Neuronal stem cell (in vitro differentiated cells): ENCODE measurements at regions not wholly inside any gene's neighbourhood (a gene's known extent, or its start where the extent isn't known, plus 50 kb on each side); places are given as distances from the start of the nearest gene placed in this dataset.

Experiments used
- DNase-seq: peaks from one replicate; pipeline ENCODE4 v3.0.0-alpha.2; 2013; ENCODE audit warnings: low spot score
- H2AFZ ChIP-seq: one replicate; pipeline ENCODE4 v1.6.1; 2013; ENCODE audit warnings: mild to moderate bottlenecking, low read length, inconsistent platforms
- H2AK5ac ChIP-seq: 2 replicates; pipeline ENCODE4 v1.6.1; 2013; ENCODE audit warnings: low read depth, mild to moderate bottlenecking, inconsistent platforms, low read length, moderate library complexity, mixed read lengths
- H2BK120ac ChIP-seq: 2 replicates; pipeline ENCODE4 v1.6.1; 2013; ENCODE audit warnings: low read depth, mild to moderate bottlenecking, inconsistent platforms, low read length, moderate library complexity, mixed read lengths
- H2BK12ac ChIP-seq: one replicate; pipeline ENCODE4 v1.6.1; 2013; ENCODE audit warnings: low read length, inconsistent platforms
- H2BK15ac ChIP-seq: 2 replicates; pipeline ENCODE4 v1.6.1; 2013; ENCODE audit warnings: mild to moderate bottlenecking, low read length, inconsistent platforms, mixed read lengths
- H2BK5ac ChIP-seq: one replicate; pipeline ENCODE4 v1.6.1; 2013; ENCODE audit warnings: inconsistent platforms, mild to moderate bottlenecking, low read length, moderate library complexity
- H3K14ac ChIP-seq: one replicate; pipeline ENCODE4 v1.6.1; 2013; ENCODE audit warnings: low read length, inconsistent platforms
- H3K18ac ChIP-seq: 2 replicates; pipeline ENCODE4 v1.6.1; 2013; ENCODE audit warnings: low read length, inconsistent platforms
- H3K23ac ChIP-seq: 2 replicates; pipeline ENCODE4 v1.6.1; 2013; ENCODE audit warnings: low read depth, mild to moderate bottlenecking, mixed read lengths, low read length, inconsistent platforms; ENCODE audit not compliant: poor library complexity
- H3K27ac ChIP-seq: replicated peaks from 3 replicates; pipeline ENCODE4 v1.5.1; 2013; ENCODE audit warnings: low read length, inconsistent platforms
- H3K27me3 ChIP-seq, 3 experiments: 2 replicates each; pipeline ENCODE4 v1.6.1; 2013; ENCODE audit warnings: low read length in 3 of 3, mild to moderate bottlenecking in 2 of 3, inconsistent platforms in 1 of 3, low read depth in 1 of 3, mixed read lengths in 1 of 3, moderate library complexity in 1 of 3; ENCODE audit not compliant: control insufficient read depth in 3 of 3, insufficient read depth in 3 of 3
- H3K36me3 ChIP-seq, 2 donors: replicated peaks in 1 of 2; 2 replicates each; pipeline ENCODE4 v1.6.1; 2013; ENCODE audit warnings: low read length in 2 of 2; ENCODE audit not compliant: control insufficient read depth in 2 of 2, insufficient read depth in 2 of 2
- H3K4ac ChIP-seq: 2 replicates; pipeline ENCODE4 v1.6.1; 2013; ENCODE audit warnings: inconsistent platforms, mild to moderate bottlenecking, low read length, moderate library complexity
- H3K4me1 ChIP-seq, 2 donors: 1 replicate in 1 of 2; 2 replicates in 1 of 2; pipeline ENCODE4 v1.6.1; 2013; ENCODE audit warnings: low read length in 2 of 2, low read depth in 1 of 2; ENCODE audit not compliant: control insufficient read depth in 2 of 2, insufficient read depth in 1 of 2
- H3K4me2 ChIP-seq: one replicate; pipeline ENCODE4 v1.6.1; 2013; ENCODE audit warnings: mild to moderate bottlenecking, low read length, inconsistent platforms; ENCODE audit not compliant: insufficient read depth, poor library complexity, severe bottlenecking
- H3K4me3 ChIP-seq, 2 donors: 2 replicates each; pipeline ENCODE4 v1.5.1; 2013; ENCODE audit warnings: low read length in 2 of 2, mild to moderate bottlenecking in 2 of 2, inconsistent platforms in 1 of 2, moderate library complexity in 1 of 2
- H3K79me1 ChIP-seq: one replicate; pipeline ENCODE4 v1.6.1; 2013; ENCODE audit warnings: low read depth, mild to moderate bottlenecking, inconsistent platforms, low read length, moderate library complexity
- H3K9ac ChIP-seq: one replicate; pipeline ENCODE4 v1.6.1; 2013; ENCODE audit warnings: mild to moderate bottlenecking, low read depth, low read length, inconsistent platforms; ENCODE audit not compliant: poor library complexity
- H3K9me3 ChIP-seq, 2 donors: replicated peaks in 1 of 2; 2 replicates each; pipeline versions ENCODE3 to v1.6.1; 2013; ENCODE audit warnings: low read length in 2 of 2, mild to moderate bottlenecking in 2 of 2, inconsistent platforms in 1 of 2, low read depth in 1 of 2, mixed read lengths in 1 of 2, moderate library complexity in 1 of 2; ENCODE audit not compliant: control insufficient read depth in 2 of 2, insufficient read depth in 1 of 2
- H4K8ac ChIP-seq: one replicate; pipeline ENCODE4 v1.6.1; 2013; ENCODE audit warnings: low read depth, mild to moderate bottlenecking, inconsistent platforms, low read length, moderate library complexity
- H4K91ac ChIP-seq: one replicate; pipeline ENCODE4 v1.6.1; 2013; ENCODE audit warnings: low read length, low read depth, mild to moderate bottlenecking, inconsistent platforms; ENCODE audit not compliant: poor library complexity
- WGBS, 2 donors: extraction: QIAGEN DNeasy Blood & Tissue Kit; methylation state at CpG; one replicate each; pipeline ENCODE4 v1.1.7; 2013; ENCODE audit warnings: missing lambda C conversion rate in 2 of 2, mixed read lengths in 1 of 2; ENCODE audit not compliant: insufficient read length in 2 of 2, insufficient replicate concordance in 1 of 2; ENCODE audit errors: extremely low coverage in 2 of 2; 5-methylcytosine and 5-hydroxymethylcytosine counted together

DNA sequence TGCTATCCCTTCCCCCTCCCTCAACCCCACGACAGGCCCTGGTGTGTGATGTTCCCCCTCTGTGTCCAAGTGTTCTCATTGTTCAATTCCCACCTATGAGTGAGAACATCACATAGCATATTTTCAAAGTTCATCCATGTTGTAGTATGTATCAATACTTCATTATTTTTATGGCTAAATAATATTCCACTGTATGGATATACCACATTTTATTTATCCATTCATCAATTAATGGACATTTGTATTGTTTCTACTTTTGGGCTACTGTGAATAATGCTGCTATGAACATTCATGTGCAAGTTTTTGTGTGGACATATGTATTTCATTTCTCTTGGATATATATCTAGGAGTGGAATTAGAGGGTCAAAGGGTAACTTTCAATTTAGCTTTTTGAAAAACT is 58.7 kb upstream of the ARMC2 start:
- no peak overlapping the region for H2BK15ac ChIP-seq
- H2BK5ac ChIP-seq, result no peak overlapping the region
- no peak overlapping the region for H3K27ac ChIP-seq
- H4K91ac ChIP-seq, result no peak overlapping the region
- H3K4me3 ChIP-seq, result no peak overlapping the region
- no peak overlapping the region for H2BK120ac ChIP-seq
- H2AFZ ChIP-seq, result no peak overlapping the region
- no peak overlapping the region for H2AK5ac ChIP-seq
- no peak overlapping the region for H3K14ac ChIP-seq
- no peak overlapping the region for H2BK12ac ChIP-seq
- WGBS, 2 donors, result no CpG with 5 or more reads among the region's 1 CpG
- H3K4me1 ChIP-seq, result no peaks in the 10 kb centered on the region
- H3K9me3 ChIP-seq, result peaks cover 0 to 6% of the 10 kb centered on the region in 2 donors
- no peak overlapping the region for H3K9ac ChIP-seq
- DNase-seq, result no peak
- H3K79me1 ChIP-seq, result no peaks in the 10 kb centered on the region
- H3K4me2 ChIP-seq, result no peak overlapping the region
- H3K36me3 ChIP-seq, result no peaks in the 10 kb centered on the region
- H3K18ac ChIP-seq, result no peak overlapping the region
- no peak overlapping the region for H4K8ac ChIP-seq
- H3K23ac ChIP-seq, result no peak overlapping the region
- H3K4ac ChIP-seq, result no peak overlapping the region
- peaks cover 0 to 20% (median 0%) of the 10 kb centered on the region in 3 experiments for H3K27me3 ChIP-seq

DNA sequence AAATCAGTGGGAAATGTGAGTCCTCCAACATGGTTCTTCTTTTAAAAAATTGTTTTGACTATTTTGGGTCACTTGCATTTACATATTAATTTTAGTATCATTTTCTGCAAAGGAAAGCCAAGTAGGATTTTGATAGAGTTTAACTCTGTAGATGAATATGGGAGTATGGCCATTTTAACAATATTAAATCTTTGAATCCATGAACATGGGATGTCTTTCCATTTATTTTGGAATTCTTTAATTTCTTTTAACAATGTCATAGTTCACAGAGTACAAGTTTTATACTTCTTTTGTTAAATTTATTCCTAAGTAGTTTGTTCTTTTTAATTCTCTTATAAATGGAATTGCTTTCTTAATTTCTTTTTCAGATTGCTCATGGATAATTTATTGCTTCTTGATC is 56.5 kb upstream of the ARMC2 start:
- H3K36me3 ChIP-seq, result no peaks in the 10 kb centered on the region
- H3K4me3 ChIP-seq, result no peak overlapping the region
- no peak overlapping the region for H2BK120ac ChIP-seq
- H3K9me3 ChIP-seq, result peaks cover 0 to 6% of the 10 kb centered on the region in 2 donors
- no peak overlapping the region for H3K4me2 ChIP-seq
- no peak overlapping the region for H2BK15ac ChIP-seq
- H3K18ac ChIP-seq, result no peak overlapping the region
- H2AFZ ChIP-seq, result no peak overlapping the region
- no peak overlapping the region for H4K8ac ChIP-seq
- H3K27ac ChIP-seq, result no peak overlapping the region
- H3K14ac ChIP-seq, result no peak overlapping the region
- no peak overlapping the region for H2BK5ac ChIP-seq
- H2AK5ac ChIP-seq, result no peak overlapping the region
- no peaks in the 10 kb centered on the region for H3K79me1 ChIP-seq
- no peak overlapping the region for H3K4ac ChIP-seq
- peaks cover 0 to 5% (median 0%) of the 10 kb centered on the region in 3 experiments for H3K27me3 ChIP-seq
- H2BK12ac ChIP-seq, result no peak overlapping the region
- H3K4me1 ChIP-seq, result no peaks in the 10 kb centered on the region
- H4K91ac ChIP-seq, result no peak overlapping the region
- no peak overlapping the region for H3K23ac ChIP-seq
- DNase-seq, result no peak
- H3K9ac ChIP-seq, result no peak overlapping the region

DNA sequence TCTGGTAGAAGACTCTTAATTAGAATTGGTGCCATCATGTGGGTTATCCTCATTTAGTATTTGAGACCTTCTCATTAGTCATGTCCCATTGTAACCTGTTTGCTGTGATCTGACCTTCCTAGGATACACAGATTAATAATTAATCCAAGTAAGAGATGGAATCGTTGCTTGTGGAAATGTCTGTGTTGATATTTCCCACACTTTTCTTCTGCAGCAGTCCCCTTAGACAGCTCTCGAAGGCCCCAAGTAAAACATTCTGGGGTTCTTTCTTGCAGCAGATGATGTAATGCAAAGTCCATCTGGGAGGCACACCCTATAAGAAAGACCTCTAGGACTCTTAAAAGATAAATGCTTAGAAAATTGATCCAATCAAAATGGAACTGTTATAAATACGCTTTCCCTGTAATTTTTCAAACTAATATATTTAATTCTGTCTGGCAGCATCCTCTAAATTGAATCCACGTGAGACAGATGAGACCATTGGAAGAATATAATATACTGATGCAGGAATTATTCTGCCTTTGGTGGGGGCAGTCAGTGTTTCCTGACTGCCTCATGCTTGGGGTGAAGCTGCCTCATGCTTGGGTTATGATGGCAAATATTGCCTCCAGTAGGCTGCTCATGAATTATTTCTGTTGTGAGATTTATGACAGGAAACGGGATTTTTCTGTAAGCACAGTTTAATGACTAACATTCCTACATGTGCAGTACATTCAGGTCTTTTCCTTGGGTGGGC is 54.5 kb upstream of the ARMC2 start:
- no peak overlapping the region for H2BK120ac ChIP-seq
- H2AK5ac ChIP-seq, result no peak overlapping the region
- no CpG with 5 or more reads among the region's 5 CpGs for WGBS, 2 donors
- H2BK12ac ChIP-seq, result no peak overlapping the region
- H3K9me3 ChIP-seq, result peaks cover 0 to 6% of the 10 kb centered on the region in 2 donors
- no peak overlapping the region for H3K23ac ChIP-seq
- no peak overlapping the region for H3K9ac ChIP-seq
- no peak overlapping the region for H2AFZ ChIP-seq
- H3K79me1 ChIP-seq, result no peaks in the 10 kb centered on the region
- no peak overlapping the region for H3K4me3 ChIP-seq
- H3K4ac ChIP-seq, result no peak overlapping the region
- no peak overlapping the region for H2BK5ac ChIP-seq
- no peak overlapping the region for H3K14ac ChIP-seq
- H3K4me1 ChIP-seq, result peaks cover 2 to 5% of the 10 kb centered on the region in 2 donors
- H4K8ac ChIP-seq, result no peak overlapping the region
- no peak overlapping the region for H4K91ac ChIP-seq
- H3K27me3 ChIP-seq, result peaks cover 0 to 5% (median 0%) of the 10 kb centered on the region in 3 experiments
- no peak overlapping the region for H3K4me2 ChIP-seq
- no peak overlapping the region for H3K27ac ChIP-seq
- no peak overlapping the region for H2BK15ac ChIP-seq
- no peak overlapping the region for H3K18ac ChIP-seq
- H3K36me3 ChIP-seq, result no peaks in the 10 kb centered on the region
- DNase-seq, result no peak

DNA sequence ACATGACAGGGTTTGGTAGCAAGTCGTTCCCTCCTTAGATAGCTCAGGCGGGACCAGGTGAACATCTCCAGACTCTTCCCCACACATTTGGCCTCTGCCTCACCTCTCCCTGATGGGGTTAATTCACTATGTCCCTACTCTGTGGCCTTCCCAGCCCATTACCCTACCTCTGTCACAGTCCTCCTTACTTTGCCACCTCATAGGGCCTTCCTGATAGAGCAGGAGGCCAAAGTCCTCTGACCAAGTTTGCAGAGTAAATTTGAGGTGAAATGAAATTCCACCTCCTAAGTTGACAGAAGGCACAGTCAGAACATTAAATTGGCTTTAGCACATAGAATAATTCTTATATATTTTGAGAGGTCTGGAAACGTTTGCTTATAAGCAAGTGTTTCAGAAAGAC is 53.1 kb upstream of the ARMC2 start:
- no peak overlapping the region for H3K14ac ChIP-seq
- no peak overlapping the region for H2BK120ac ChIP-seq
- H3K9me3 ChIP-seq, result no peaks in the 10 kb centered on the region
- H3K4ac ChIP-seq, result no peak overlapping the region
- no peak overlapping the region for H3K27ac ChIP-seq
- H2AK5ac ChIP-seq, result no peak overlapping the region
- WGBS, 2 donors, result no CpG with 5 or more reads among the region's 3 CpGs
- no peaks in the 10 kb centered on the region for H3K79me1 ChIP-seq
- H2AFZ ChIP-seq, result no peak overlapping the region
- H3K23ac ChIP-seq, result no peak overlapping the region
- H4K91ac ChIP-seq, result no peak overlapping the region
- peaks cover 0 to 5% (median 0%) of the 10 kb centered on the region in 3 experiments for H3K27me3 ChIP-seq
- no peak overlapping the region for H3K18ac ChIP-seq
- no peaks in the 10 kb centered on the region for H3K36me3 ChIP-seq
- no peak overlapping the region for H2BK12ac ChIP-seq
- DNase-seq, result no peak
- H3K4me2 ChIP-seq, result no peak overlapping the region
- no peak overlapping the region for H3K9ac ChIP-seq
- no peak overlapping the region for H2BK5ac ChIP-seq
- peaks cover 2 to 15% of the 10 kb centered on the region in 2 donors for H3K4me1 ChIP-seq
- no peak overlapping the region for H2BK15ac ChIP-seq
- H3K4me3 ChIP-seq, result no peak overlapping the region
- H4K8ac ChIP-seq, result no peak overlapping the region
